ENCODE measurements at regions not wholly inside any gene's neighbourhood (a gene's known extent, or its start where the extent isn't known, plus 50 kb on each side); places are given as distances from the start of the nearest gene placed in this dataset.

GRCh38 chr10:131732631-131733127 is 168.1 kb upstream of the PPP2R2D start:
- intact Hi-C loops (cut with DNase I), result no loop called here
- no peaks in the 10 kb centered on the region for H3K9me3 ChIP-seq
- DNase-seq, result no peak
- H3K36me3 ChIP-seq, result no peaks in the 10 kb centered on the region
- H3K4me3 ChIP-seq (replicated peaks in 1 of 3), result no peak overlapping the region
- no peak overlapping the region for H3K27ac ChIP-seq
- H3K4me1 ChIP-seq, result no peaks in the 10 kb centered on the region
- TF ChIP-seq POLR2A (IDR thresholded peaks at IDR 0.05) (no peak), CTCF (IDR thresholded peaks at IDR 0.05) (no peak)
- WGBS, 2 donors, result 66 to 96% methylated on average over 5 of the region's 5 CpGs
- H3K27me3 ChIP-seq, result no peaks in the 10 kb centered on the region

- Histone ChIP-seq H3K27ac (no peak overlapping the region), H3K27me3 (no peaks in the 10 kb centered on the region), H3K36me3 (no peaks in the 10 kb centered on the region), H3K9me3 (no peaks in the 10 kb centered on the region), H3K4me1 (no peaks in the 10 kb centered on the region), H3K4me3 (replicated peaks in 1 of 3) (no peak overlapping the region)
- no peak for TF ChIP-seq POLR2A (IDR thresholded peaks at IDR 0.05)
- no peak for TF ChIP-seq CTCF (IDR thresholded peaks at IDR 0.05)
- intact Hi-C loops (cut with DNase I), result no loop called here
- DNase-seq, result no peak
- 84 to 90% methylated on average over 10 of the region's 10 CpGs for WGBS, 2 donors
These were observed 167.2 kb upstream of the PPP2R2D start for GRCh38 chr10:131733596-131733995.

- Histone ChIP-seq H3K4me1 (no peaks in the 10 kb centered on the region), H3K4me3 (replicated peaks in 1 of 3) (no peak overlapping the region), H3K9me3 (no peaks in the 10 kb centered on the region), H3K27ac (no peak overlapping the region), H3K36me3 (no peaks in the 10 kb centered on the region), H3K27me3 (no peaks in the 10 kb centered on the region)
- intact Hi-C loops (cut with DNase I), result no loop called here
- TF ChIP-seq POLR2A (IDR thresholded peaks at IDR 0.05), result no peak
- no peak for TF ChIP-seq CTCF (IDR thresholded peaks at IDR 0.05)
- WGBS, 2 donors, result 86 to 91% methylated on average over 10 of the region's 10 CpGs
- DNase-seq, result no peak
These were observed 165.2 kb upstream of the PPP2R2D start for GRCh38 chr10:131735577-131735976.

- Histone ChIP-seq H3K4me1 (no peaks in the 10 kb centered on the region), H3K36me3 (no peaks in the 10 kb centered on the region), H3K27me3 (no peaks in the 10 kb centered on the region), H3K4me3 (replicated peaks in 1 of 3) (no peak overlapping the region), H3K9me3 (no peaks in the 10 kb centered on the region), H3K27ac (no peak overlapping the region)
- no peak for TF ChIP-seq POLR2A (IDR thresholded peaks at IDR 0.05)
- TF ChIP-seq CTCF (IDR thresholded peaks at IDR 0.05), result no peak
- no peak for DNase-seq
- 86 to 89% methylated on average over 12 of the region's 12 CpGs for WGBS, 2 donors
- intact Hi-C loops (cut with DNase I), result no loop called here
These were observed 164.4 kb upstream of the PPP2R2D start for GRCh38 chr10:131736321-131736980.

GRCh38 chr10:131737543-131738395 is 163.0 kb upstream of the PPP2R2D start:
- Histone ChIP-seq H3K36me3 (no peaks in the 10 kb centered on the region), H3K27ac (no peak overlapping the region), H3K27me3 (no peaks in the 10 kb centered on the region), H3K9me3 (no peaks in the 10 kb centered on the region), H3K4me3 (replicated peaks in 1 of 3) (no peak overlapping the region), H3K4me1 (no peaks in the 10 kb centered on the region)
- TF ChIP-seq POLR2A (IDR thresholded peaks at IDR 0.05) (no peak), CTCF (IDR thresholded peaks at IDR 0.05) (no peak)
- 79 to 84% methylated on average over 15 of the region's 18 CpGs for WGBS, 2 donors
- intact Hi-C loops (cut with DNase I), result no loop called here
- no peak for DNase-seq

Measured in thyroid gland (tissue), 4 donors.